ENCODE measurements at regions not wholly inside any gene's neighbourhood (a gene's known extent, or its start where the extent isn't known, plus 50 kb on each side); places are given as distances from the start of the nearest gene placed in this dataset.

GRCh38 chr5:5756762-5757161, 334.3 kb downstream of the ICE1 start:
- Histone ChIP-seq H2BK20ac (ENCODE audit: low read depth, low read length, poor library complexity, severe bottlenecking) (no peak overlapping the region), H2AFZ (ENCODE audit: low read length) (no peak overlapping the region), H3K14ac (ENCODE audit: insufficient read depth, low read length) (no peak overlapping the region), H2AK5ac (ENCODE audit: insufficient read length, low read length) (no peak overlapping the region), H3K23ac (ENCODE audit: insufficient read length, low read depth, low read length) (no peak overlapping the region), H4K20me1 (ENCODE audit: control insufficient read depth, insufficient read depth, insufficient read length) (no peaks in the 10 kb centered on the region), H3K23me2 (ENCODE audit: insufficient read length, low read depth, low read length, poor library complexity, severe bottlenecking) (no peaks in the 10 kb centered on the region), H3K4me1 (ENCODE audit: insufficient read depth, low read length) (no peaks in the 10 kb centered on the region), H3K9me3 (ENCODE audit: control insufficient read depth, low read depth, low read length) (no peaks in the 10 kb centered on the region), H3K4me2 (ENCODE audit: insufficient read depth, insufficient read length, low read length) (no peak overlapping the region), H2BK15ac (ENCODE audit: low read depth, low read length) (no peak overlapping the region), H3T11ph (ENCODE audit: low read length) (no peak overlapping the region), H3K79me1 (ENCODE audit: insufficient read depth, low read depth, low read length, poor library complexity, severe bottlenecking) (no peaks in the 10 kb centered on the region), H3K18ac (ENCODE audit: insufficient read length, low read depth, low read length) (no peak overlapping the region), H4K5ac (ENCODE audit: insufficient read length, low read depth, low read length) (no peak overlapping the region), H3K27ac (ENCODE audit: insufficient read length, low read depth, low read length) (no peak overlapping the region), H2BK120ac (ENCODE audit: low read depth, low read length, poor library complexity, severe bottlenecking) (no peak overlapping the region), H2BK5ac (ENCODE audit: insufficient read length, low read length) (no peak overlapping the region), H3K79me2 (ENCODE audit: insufficient read depth, low read length) (no peaks in the 10 kb centered on the region), H3K27me3 (ENCODE audit: insufficient read depth, low read length) (no peaks in the 10 kb centered on the region), H4K91ac (ENCODE audit: insufficient read length, low read depth, low read length) (no peak overlapping the region), H4K8ac (replicated peaks; ENCODE audit: insufficient read length, low read depth, low read length) (no peak overlapping the region), H2BK12ac (ENCODE audit: insufficient read length, low read depth, low read length) (no peak overlapping the region), H3K9ac (ENCODE audit: extremely low read depth, insufficient read length, low read length) (no peak overlapping the region), H3K4ac (ENCODE audit: low read depth, low read length) (no peak overlapping the region), H3K56ac (ENCODE audit: insufficient read length, low read depth, low read length) (no peak overlapping the region)
- H3K27ac Mint-ChIP-seq, result no peak overlapping the region
- WGBS (ENCODE audit: extremely low coverage, insufficient read length, low lambda C conversion rate), result no CpG with 5 or more reads among the region's 2 CpGs
- H3K36me3 Mint-ChIP-seq (ENCODE audit: insufficient read depth in 1 of 3, low read depth in 3 of 3), result no peaks in the 10 kb centered on the region
- no peaks in the 10 kb centered on the region for H3K27me3 Mint-ChIP-seq (ENCODE audit: low read depth)
- no peaks in the 10 kb centered on the region; a peak in 1 of 5 replicates for H3K9me3 Mint-ChIP-seq
- H3K4me3 Mint-ChIP-seq, result no peak overlapping the region; a peak in 1 of 5 replicates
- no peak for DNase-seq
- no peak for TF ChIP-seq CTCF (conservative IDR thresholded peaks at IDR 0.05)
- H3K4me1 Mint-ChIP-seq, result peaks cover under 1 to 9% of the 10 kb centered on the region in 2 experiments; a peak in 3 of 4 replicates
